ENCODE measurements at regions not wholly inside any gene's neighbourhood (a gene's known extent, or its start where the extent isn't known, plus 50 kb on each side); places are given as distances from the start of the nearest gene placed in this dataset.
"Not testable (repeated sequence)": the region's sequence is repeated elsewhere in the genome, so short reads cannot be mapped to it uniquely, and the experiment has no call there.

DNA sequence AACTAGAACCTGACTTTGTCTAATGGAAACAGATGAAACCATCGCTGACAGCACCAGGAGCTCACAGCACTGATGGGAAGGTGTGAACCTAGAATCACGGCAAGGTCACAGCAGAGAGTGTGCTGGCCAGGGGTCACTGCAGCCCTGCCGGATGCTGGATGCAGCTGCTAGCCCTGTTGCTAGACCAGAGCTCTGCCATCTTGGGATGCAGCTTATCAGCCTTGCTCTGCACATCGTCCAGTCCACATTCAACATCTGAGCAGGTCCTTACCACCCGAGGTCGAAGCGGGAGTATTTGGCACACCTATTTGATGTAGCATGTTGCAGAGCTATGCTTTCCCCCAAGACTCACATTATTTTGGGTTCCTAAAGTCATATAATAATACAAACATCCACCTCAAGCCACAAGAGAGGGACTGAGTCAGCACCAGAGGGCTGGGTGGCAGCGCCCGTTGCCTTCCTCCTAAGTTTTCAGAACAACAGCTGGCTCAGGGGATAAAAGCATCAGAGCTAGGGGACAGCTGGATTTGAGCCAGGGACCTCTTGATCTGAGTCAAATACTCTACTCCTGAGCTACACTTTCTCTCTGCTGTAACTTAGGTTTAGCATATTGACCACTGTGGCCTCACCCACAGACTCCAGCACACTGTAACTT lies 135.3 kb downstream of the ZNF467 start:
- WGBS (ENCODE audit: low lambda C conversion rate, missing lambda C conversion rate): 90% methylated on average over 9 of the region's 9 CpGs
- no peak for TF ChIP-seq EZH2phosphoT487 (IDR thresholded peaks at IDR 0.05; ENCODE audit: low read depth, severe bottlenecking, unreplicated experiment)
- no peak for TF ChIP-seq EZH2 (IDR thresholded peaks at IDR 0.05; ENCODE audit: borderline replicate concordance)
- TF ChIP-seq, protein P1, sequence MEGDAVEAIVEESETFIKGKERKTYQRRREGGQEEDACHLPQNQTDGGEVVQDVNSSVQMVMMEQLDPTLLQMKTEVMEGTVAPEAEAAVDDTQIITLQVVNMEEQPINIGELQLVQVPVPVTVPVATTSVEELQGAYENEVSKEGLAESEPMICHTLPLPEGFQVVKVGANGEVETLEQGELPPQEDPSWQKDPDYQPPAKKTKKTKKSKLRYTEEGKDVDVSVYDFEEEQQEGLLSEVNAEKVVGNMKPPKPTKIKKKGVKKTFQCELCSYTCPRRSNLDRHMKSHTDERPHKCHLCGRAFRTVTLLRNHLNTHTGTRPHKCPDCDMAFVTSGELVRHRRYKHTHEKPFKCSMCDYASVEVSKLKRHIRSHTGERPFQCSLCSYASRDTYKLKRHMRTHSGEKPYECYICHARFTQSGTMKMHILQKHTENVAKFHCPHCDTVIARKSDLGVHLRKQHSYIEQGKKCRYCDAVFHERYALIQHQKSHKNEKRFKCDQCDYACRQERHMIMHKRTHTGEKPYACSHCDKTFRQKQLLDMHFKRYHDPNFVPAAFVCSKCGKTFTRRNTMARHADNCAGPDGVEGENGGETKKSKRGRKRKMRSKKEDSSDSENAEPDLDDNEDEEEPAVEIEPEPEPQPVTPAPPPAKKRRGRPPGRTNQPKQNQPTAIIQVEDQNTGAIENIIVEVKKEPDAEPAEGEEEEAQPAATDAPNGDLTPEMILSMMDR (IDR thresholded peaks at IDR 0.05; ENCODE audit: poor library complexity): no peak

DNA sequence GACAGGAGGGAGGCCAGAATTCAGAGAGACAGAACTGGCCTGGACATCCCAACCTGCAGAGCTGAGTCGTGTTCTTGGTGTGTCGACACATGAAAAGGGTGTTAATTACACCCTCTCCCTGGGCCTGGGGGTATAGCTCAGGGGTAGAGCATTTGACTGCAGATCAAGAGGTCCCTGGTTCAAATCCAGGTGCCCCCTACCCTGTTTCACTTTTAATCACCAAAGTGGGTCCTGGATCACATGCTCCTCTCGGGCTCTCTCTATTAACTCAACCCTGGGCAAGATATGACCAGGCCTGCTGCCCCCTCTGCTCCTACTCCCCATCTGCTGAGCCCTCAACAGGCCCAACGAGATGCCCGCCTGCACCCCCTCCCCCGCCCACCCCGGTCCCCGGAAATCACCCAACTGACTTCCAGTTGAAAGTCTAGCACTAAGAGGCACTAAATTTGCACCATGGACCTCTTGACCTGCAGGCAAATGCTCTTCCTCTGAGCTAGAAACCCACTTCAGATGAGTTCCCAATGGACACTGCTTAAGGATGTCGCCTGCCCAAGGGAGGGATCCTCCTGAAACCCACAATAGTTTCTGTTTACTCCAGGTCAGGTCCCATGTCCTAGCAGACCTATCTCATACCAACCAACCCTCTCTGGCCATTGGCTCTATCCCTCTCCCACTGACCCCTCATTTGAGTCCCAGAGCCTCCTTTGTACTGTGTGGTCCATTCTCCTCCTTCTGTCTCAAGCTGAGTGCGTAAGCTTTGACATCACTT lies 137.6 kb downstream of the ZNF467 start:
- Histone ChIP-seq H4K20me1 (ENCODE audit: insufficient read depth, poor library complexity, severe bottlenecking) (no peaks in the 10 kb centered on the region), H3K27me3 (peaks cover 31% of the 10 kb centered on the region), H3K79me2 (no peaks in the 10 kb centered on the region), H3K36me3 (replicated peaks; ENCODE audit: insufficient read depth, low read depth) (no peaks in the 10 kb centered on the region), H3K4me2 (no peak overlapping the region), H3K9me2 (replicated peaks; ENCODE audit: insufficient read depth) (no peaks in the 10 kb centered on the region), H3K9me3 (ENCODE audit: low read depth) (no peaks in the 10 kb centered on the region), H3K27ac (no peak overlapping the region), H3K4me1 (ENCODE audit: insufficient read depth) (no peaks in the 10 kb centered on the region), H3K4me3 (no peak overlapping the region), H2AFZ (no peak overlapping the region)
- TF ChIP-seq EZH2 (IDR thresholded peaks at IDR 0.05; ENCODE audit: borderline replicate concordance): no peak
- TF ChIP-seq, protein P1 (IDR thresholded peaks at IDR 0.05; ENCODE audit: poor library complexity): no peak
- TF ChIP-seq EZH2phosphoT487 (IDR thresholded peaks at IDR 0.05; ENCODE audit: low read depth, severe bottlenecking, unreplicated experiment): no peak
- WGBS (ENCODE audit: low lambda C conversion rate, missing lambda C conversion rate): 64% methylated on average over 9 of the region's 10 CpGs
- DNase-seq (ENCODE audit: low spot score): no peak

More for the DNA sequence above, 135.3 kb downstream of the ZNF467 start:
- H4K20me1 ChIP-seq (ENCODE audit: insufficient read depth, poor library complexity, severe bottlenecking): no peaks in the 10 kb centered on the region
- H3K27ac ChIP-seq: no peak overlapping the region
- H3K9me3 ChIP-seq (ENCODE audit: low read depth): no peaks in the 10 kb centered on the region
- H3K36me3 ChIP-seq (replicated peaks; ENCODE audit: insufficient read depth, low read depth): no peaks in the 10 kb centered on the region
- peaks cover 10% of the 10 kb centered on the region for H3K27me3 ChIP-seq
- DNase-seq (ENCODE audit: low spot score): no peak
- H3K4me2 ChIP-seq: no peak overlapping the region
- H3K79me2 ChIP-seq: no peaks in the 10 kb centered on the region
- no peaks in the 10 kb centered on the region for H3K9me2 ChIP-seq (replicated peaks; ENCODE audit: insufficient read depth)
- no peaks in the 10 kb centered on the region for H3K4me1 ChIP-seq (ENCODE audit: insufficient read depth)
- H3K4me3 ChIP-seq: no peak overlapping the region
- H2AFZ ChIP-seq: no peak overlapping the region

DNA sequence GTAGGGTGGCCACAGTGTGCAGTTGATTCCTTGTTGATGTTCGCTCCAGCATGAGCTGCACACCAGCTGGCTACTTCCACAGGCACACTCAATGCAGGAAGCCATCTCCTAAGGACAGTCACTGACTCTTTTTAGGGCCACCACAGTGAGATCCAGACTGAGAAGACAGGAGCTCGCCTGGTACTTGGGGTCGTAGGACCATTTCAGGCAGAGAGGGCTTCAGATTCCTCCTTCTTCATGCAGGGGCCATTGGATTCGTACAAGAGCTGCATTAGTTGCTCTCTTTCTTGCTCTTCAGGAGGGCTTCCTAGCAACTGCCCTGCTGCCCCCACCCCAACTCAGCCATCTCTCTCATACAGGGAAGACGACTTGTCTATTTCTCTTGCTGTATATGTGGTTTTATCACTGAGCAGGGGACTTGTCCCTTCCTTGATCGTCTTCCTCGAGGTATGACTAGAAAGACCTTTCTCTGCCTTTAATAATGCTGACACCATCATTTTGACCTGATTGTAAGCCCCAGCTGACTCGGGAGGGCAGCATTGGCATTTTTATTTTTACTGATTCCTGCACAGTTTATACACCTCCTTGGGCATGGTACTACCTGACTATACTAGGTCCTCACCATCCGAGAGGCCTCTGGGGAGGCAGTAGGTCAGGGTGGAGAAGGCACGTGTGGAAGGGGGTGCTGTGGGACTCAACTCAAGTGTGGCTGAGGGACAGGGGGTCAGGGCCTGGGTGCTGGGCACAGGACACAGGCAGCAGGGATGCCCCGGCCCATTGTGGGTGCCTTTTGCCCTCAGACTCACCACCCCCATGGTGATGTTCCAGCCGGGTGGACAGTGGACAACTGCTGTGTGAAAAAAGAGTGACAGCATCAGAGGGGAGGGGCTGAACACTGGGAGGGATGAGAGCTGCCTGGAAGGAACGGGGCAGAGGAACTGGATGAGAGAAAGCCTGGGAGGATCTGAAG lies 136.7 kb upstream of the ZNF746 start:
- no peak overlapping the region for H3K4me3 ChIP-seq
- no peaks in the 10 kb centered on the region for H3K9me2 ChIP-seq (replicated peaks; ENCODE audit: insufficient read depth)
- DNase-seq (ENCODE audit: low spot score): no peak
- H3K4me1 ChIP-seq (ENCODE audit: insufficient read depth): no peaks in the 10 kb centered on the region
- H3K36me3 ChIP-seq (replicated peaks; ENCODE audit: insufficient read depth, low read depth): no peaks in the 10 kb centered on the region
- H3K79me2 ChIP-seq: no peaks in the 10 kb centered on the region
- WGBS (ENCODE audit: low lambda C conversion rate, missing lambda C conversion rate): 76% methylated on average over 13 of the region's 13 CpGs
- H3K27me3 ChIP-seq: peaks cover 38% of the 10 kb centered on the region
- H3K27ac ChIP-seq: no peak overlapping the region
- no peaks in the 10 kb centered on the region for H3K9me3 ChIP-seq (ENCODE audit: low read depth)
- H4K20me1 ChIP-seq (ENCODE audit: insufficient read depth, poor library complexity, severe bottlenecking): no peaks in the 10 kb centered on the region
- TF ChIP-seq EZH2phosphoT487 (IDR thresholded peaks at IDR 0.05; ENCODE audit: low read depth, severe bottlenecking, unreplicated experiment) (no peak), EZH2 (IDR thresholded peaks at IDR 0.05; ENCODE audit: borderline replicate concordance) (no peak)
- TF ChIP-seq, protein P1 (IDR thresholded peaks at IDR 0.05; ENCODE audit: poor library complexity): no peak
- no peak overlapping the region for H2AFZ ChIP-seq
- H3K4me2 ChIP-seq: no peak overlapping the region

DNA sequence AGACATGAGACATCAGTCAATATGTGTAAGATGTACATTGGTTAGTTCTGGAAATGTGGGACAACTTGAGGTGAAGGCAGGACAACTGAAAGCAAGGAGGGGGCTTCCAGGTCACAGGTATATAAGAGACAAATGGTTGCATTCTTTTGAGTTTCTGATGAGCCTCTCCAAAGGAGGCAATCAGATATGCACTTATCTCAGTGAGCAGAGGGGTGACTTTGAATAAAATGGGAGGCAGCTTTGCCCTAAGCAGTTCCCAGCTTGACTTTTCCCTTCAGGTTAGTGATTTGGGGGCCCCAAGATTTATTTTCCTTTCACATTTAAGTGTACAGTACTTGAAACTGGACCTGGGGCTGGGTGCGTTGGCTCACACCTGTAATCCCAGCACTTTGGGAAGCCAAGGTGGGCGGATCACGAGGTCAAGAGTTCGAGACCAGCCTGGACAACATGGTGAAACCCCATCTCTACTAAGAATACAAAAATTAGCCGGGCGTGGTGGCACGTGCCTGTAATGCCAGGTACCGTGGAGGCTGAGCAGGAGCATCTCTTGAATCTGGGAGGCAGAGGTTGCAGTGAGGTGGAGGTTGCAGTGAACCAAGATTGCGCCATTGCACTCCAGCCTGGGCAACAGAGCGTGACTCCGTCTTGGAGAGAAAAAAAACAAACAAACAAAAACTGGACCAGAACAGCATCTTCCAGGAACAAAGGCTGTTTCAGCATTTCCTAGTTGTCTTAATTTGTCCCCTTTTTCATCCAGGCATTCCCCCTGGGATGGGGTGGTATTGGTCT lies 130.9 kb upstream of the ZNF746 start:
- WGBS (ENCODE audit: low lambda C conversion rate, missing lambda C conversion rate): 89% methylated on average over 11 of the region's 11 CpGs
- H3K27me3 ChIP-seq: peaks cover 28% of the 10 kb centered on the region
- H3K9me2 ChIP-seq (replicated peaks; ENCODE audit: insufficient read depth); H4K20me1 ChIP-seq (ENCODE audit: insufficient read depth, poor library complexity, severe bottlenecking); H3K9me3 ChIP-seq (ENCODE audit: low read depth); H3K36me3 ChIP-seq (replicated peaks; ENCODE audit: insufficient read depth, low read depth); H3K79me2 ChIP-seq; H3K27ac ChIP-seq; H3K4me1 ChIP-seq (ENCODE audit: insufficient read depth); DNase-seq (ENCODE audit: low spot score); H2AFZ ChIP-seq; H3K4me3 ChIP-seq; H3K4me2 ChIP-seq: not testable (repeated sequence)
